Sigmoid colon (tissue), 6 donors: ENCODE measurements at regions not wholly inside any gene's neighbourhood (a gene's known extent, or its start where the extent isn't known, plus 50 kb on each side); places are given as distances from the start of the nearest gene placed in this dataset.
"Not testable (repeated sequence)": the region's sequence is repeated elsewhere in the genome, so short reads cannot be mapped to it uniquely, and the experiment has no call there.

Experiments used
- DNase-seq: peaks from one replicate; pipeline ENCODE4 v3.0.0-alpha.2; 2019
- H3K27ac ChIP-seq, 4 donors: fragments of 200-600 bp; sonication (generic); one replicate each; pipeline ENCODE4 v1.5.1; 2016 to 2019; ENCODE audit warnings: mild to moderate bottlenecking in 1 of 4
- H3K27me3 ChIP-seq, 3 donors: fragments of 200-600 bp; sonication (generic); one replicate each; pipeline ENCODE4 v1.5.1; 2019; ENCODE audit warnings: mild to moderate bottlenecking in 1 of 3
- H3K36me3 ChIP-seq, 4 donors: fragments of 200-600 bp; sonication (generic); one replicate each; pipeline ENCODE4 v1.5.1; 2016 to 2019
- H3K4me1 ChIP-seq, 4 donors: fragments of 200-600 bp; sonication (generic); one replicate each; pipeline ENCODE4 v1.5.1; 2017 to 2019
- H3K4me3 ChIP-seq, 4 donors: fragments of 200-600 bp; sonication (generic); one replicate each; pipeline ENCODE4 v1.5.1; 2017 to 2019; ENCODE audit warnings: mild to moderate bottlenecking in 2 of 4, moderate library complexity in 1 of 4
- H3K9me3 ChIP-seq, 4 donors: fragments of 200-600 bp in 3 of 4; sonication (generic) in 3 of 4; one replicate each; pipeline versions ENCODE4 v1.5.1 to v1.6.1; 2013 to 2019
- EP300 ChIP-seq, 4 donors: sonication (generic); formaldehyde crosslinking; IDR thresholded peaks; one replicate each; pipeline ENCODE4 v1.6.1; 2017; ENCODE audit warnings: antibody characterized with exemption in 4 of 4
- POLR2A ChIP-seq, 2 donors: fragments of 450-650 bp; IDR thresholded peaks; one replicate each; pipeline ENCODE4 v1.6.1; 2016; ENCODE audit warnings: antibody characterized with exemption in 2 of 2, mild to moderate bottlenecking in 2 of 2, moderate library complexity in 2 of 2
- POLR2AphosphoS5 ChIP-seq, 4 donors: sonication (generic); formaldehyde crosslinking; IDR thresholded peaks; one replicate each; pipeline ENCODE4 v1.6.1; 2017; ENCODE audit warnings: antibody characterized with exemption in 4 of 4
- WGBS, 2 donors: extraction: QIAGEN DNeasy Blood & Tissue Kit; methylation state at CpG; one replicate each; pipeline ENCODE4 v1.1.7; 2013; 5-methylcytosine and 5-hydroxymethylcytosine counted together
- intact Hi-C: fragments of 100-400 bp; cut with DNase I; formaldehyde crosslinking; loops from one replicate; pipeline ENCODE4 v1.15.1; 2023
- TF ChIP-seq, protein P1 (sequence below), 4 experiments: fragments of 450-650 bp in 3 of 4; fragments of 200-600 bp in 1 of 4; IDR thresholded peaks; one replicate each; pipeline ENCODE4 v1.5.1; 2016 to 2019; ENCODE audit warnings: antibody characterized with exemption in 4 of 4, mild to moderate bottlenecking in 3 of 4, moderate library complexity in 2 of 4
- donor health status: healthy with polysubstance abuse.
- donor health status: healthy.

DNA sequence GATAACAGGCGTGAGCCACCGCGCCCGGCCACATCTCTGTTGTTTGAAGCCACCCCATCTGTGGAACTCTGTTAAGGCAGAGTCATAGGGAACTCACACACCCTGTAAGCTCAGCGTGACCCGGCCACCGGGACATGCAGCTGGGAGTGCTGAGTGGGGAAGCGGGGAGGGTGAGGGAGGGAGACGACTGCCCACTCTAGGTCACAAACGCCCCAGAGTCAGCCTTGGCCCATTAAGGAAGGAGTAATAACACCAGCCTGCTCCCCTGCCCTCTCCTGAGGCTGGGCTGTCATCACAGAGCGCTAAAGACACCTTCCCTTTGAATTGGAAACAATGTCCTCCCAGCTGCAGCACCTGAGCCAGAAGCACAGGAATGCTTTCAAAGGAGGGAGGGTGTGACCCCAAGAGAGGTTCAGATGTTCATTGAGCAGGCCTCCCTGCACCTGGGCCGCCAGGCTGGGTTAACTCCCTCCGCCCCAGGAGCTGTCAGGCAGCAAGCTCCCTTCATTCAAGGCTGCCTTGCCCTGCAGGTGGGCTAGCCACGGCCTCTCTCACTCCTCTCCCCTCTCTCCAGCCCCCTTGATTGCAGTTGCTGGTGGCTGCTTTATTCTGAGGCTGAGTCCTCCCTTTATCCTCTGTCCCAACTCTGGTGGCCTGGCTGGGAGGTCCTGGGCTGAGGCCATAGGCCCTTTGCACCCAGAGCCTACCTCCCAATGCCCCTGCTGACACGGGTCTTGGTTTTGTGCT is 77.2 kb upstream of the HPCAL1 start:
- intact Hi-C loops, result no loop called here
- TF ChIP-seq POLR2A (IDR thresholded peaks at IDR 0.05) (no peak), EP300 (IDR thresholded peaks at IDR 0.05) (no peak), POLR2AphosphoS5 (IDR thresholded peaks at IDR 0.05) (no peak)
- TF ChIP-seq, protein P1, sequence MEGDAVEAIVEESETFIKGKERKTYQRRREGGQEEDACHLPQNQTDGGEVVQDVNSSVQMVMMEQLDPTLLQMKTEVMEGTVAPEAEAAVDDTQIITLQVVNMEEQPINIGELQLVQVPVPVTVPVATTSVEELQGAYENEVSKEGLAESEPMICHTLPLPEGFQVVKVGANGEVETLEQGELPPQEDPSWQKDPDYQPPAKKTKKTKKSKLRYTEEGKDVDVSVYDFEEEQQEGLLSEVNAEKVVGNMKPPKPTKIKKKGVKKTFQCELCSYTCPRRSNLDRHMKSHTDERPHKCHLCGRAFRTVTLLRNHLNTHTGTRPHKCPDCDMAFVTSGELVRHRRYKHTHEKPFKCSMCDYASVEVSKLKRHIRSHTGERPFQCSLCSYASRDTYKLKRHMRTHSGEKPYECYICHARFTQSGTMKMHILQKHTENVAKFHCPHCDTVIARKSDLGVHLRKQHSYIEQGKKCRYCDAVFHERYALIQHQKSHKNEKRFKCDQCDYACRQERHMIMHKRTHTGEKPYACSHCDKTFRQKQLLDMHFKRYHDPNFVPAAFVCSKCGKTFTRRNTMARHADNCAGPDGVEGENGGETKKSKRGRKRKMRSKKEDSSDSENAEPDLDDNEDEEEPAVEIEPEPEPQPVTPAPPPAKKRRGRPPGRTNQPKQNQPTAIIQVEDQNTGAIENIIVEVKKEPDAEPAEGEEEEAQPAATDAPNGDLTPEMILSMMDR (IDR thresholded peaks at IDR 0.05), result no peak

DNA sequence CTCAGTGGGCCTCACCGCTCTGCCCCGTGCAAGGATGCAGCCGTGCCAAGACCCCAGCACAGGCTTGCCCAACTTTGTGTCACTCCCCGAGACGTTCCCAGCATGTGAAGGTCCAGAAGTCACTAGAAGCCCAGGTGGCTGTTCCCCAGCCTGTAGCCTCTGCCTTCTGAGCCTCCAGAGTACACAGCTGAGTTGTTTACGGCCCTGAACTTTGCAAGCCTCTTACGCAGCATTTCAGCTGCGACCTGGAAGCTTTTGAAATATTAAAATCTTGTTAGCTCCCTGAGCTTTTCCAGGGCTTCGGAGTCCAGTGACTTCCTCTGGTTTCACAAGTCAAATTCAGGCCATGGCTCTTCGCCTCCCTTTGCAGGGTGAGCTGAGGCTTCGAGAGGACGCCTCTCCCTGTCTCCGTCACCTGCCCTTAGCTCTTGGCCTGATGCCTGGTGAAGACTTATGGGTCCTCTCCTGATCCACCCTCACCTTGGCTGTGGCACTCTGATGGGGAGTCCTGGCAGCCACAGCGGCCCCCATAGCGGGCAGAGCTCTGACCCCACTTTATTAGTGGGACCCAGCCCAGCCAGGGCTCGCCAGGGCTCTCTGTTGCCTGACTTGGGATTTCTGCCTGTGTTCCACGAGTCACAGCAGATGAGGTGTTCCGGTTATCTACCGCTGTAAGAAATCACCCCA is 76.5 kb upstream of the HPCAL1 start:
- Histone ChIP-seq H3K9me3 (no peaks in the 10 kb centered on the region), H3K4me1 (no peaks in the 10 kb centered on the region), H3K27me3 (no peaks in the 10 kb centered on the region), H3K27ac (peak overlapping the region in 1 of 4 donors; percentile 18), H3K36me3 (no peaks in the 10 kb centered on the region), H3K4me3 (no peak overlapping the region)
- intact Hi-C loops, result no loop called here
- WGBS, 2 donors, result 44 to 80% methylated on average over 19 of the region's 19 CpGs
- TF ChIP-seq, protein P1 (IDR thresholded peaks at IDR 0.05), result no peak
- DNase-seq, result peak; percentile 66

More for the DNA sequence above, 77.2 kb upstream of the HPCAL1 start:
- H3K27me3 ChIP-seq, result no peaks in the 10 kb centered on the region
- H3K4me1 ChIP-seq, result no peaks in the 10 kb centered on the region
- peak; percentile 47 for DNase-seq
- H3K9me3 ChIP-seq, result no peaks in the 10 kb centered on the region
- 29 to 71% methylated on average over 15 of the region's 15 CpGs for WGBS, 2 donors
- H3K27ac ChIP-seq, result no peak overlapping the region
- H3K4me3 ChIP-seq, result no peak overlapping the region
- H3K36me3 ChIP-seq, result no peaks in the 10 kb centered on the region

DNA sequence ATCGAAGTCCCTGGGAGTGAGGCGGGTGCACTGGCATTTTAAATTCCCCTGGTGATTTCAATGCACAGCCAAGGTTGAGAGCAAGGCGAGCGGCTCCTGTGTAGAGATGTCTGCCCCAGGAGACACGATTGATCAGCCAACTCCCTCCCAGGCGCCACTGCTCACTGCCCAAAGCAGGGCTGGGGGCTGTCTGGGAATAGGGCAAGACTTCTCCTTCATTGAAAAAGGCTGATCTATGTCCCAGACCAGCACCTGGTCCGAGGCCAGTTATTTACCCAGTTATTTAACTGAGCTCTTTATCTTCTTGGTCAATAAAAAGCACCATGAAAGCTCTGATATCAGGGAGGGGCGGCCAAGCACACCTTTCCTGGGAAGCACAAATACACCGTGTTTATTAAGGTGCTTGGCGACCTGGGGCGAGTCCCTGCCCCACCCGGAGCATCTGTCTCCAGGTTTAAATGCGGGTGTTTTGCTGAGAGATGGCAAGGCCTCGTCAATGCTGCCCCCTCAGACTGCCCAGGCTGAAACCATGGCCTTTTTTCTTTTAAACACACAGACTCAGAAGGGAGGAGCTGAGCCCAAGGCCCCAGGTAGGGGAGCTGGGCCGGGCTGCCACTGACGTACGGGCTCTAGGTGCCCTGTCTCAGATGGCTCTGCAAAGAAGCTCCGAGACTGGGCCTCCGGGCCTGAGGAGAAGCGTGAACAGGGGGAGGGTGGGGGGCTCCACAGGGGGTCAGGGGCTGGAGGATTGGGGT is 73.9 kb upstream of the HPCAL1 start:
- Histone ChIP-seq H3K27ac (no peak overlapping the region), H3K27me3 (no peaks in the 10 kb centered on the region), H3K4me1 (no peaks in the 10 kb centered on the region), H3K9me3 (no peaks in the 10 kb centered on the region), H3K4me3 (no peak overlapping the region), H3K36me3 (no peaks in the 10 kb centered on the region)
- no peak for TF ChIP-seq POLR2A (IDR thresholded peaks at IDR 0.05)
- no peak for DNase-seq
- intact Hi-C loops, result no loop called here
- WGBS, 2 donors, result 17 to 72% methylated on average over 20 of the region's 20 CpGs

DNA sequence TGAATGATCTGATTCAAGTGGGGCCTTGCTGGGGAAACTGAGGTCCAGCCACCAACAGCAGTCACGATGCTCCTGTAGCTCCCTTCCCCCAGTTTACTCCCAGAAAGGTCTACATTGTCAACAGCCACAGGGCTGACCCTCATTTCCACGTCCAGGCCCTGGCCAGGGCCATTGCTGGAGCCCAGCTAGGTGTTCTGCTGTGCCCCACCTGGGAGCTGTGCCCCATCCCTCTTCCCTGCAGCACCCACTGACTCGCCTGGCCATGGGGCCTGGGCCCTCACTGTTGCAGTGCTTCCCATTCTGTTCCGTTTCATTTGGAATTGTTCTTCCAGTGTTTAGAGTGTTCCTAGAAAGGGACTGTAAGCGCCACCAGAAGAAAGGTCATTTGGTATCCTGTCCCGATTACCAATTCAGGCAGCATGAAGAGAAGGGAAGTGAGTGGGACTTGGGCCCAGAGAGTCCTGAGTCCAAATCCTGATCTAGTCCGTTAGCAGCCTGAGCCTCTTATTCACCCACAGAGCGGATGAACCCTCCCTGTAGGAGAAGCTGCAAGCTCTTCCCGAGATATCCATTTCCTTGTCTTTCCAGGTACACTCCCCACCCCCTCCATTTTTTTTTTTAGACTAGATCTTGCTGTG is 73.1 kb upstream of the HPCAL1 start:
- no peak overlapping the region for H3K27ac ChIP-seq
- no peaks in the 10 kb centered on the region for H3K36me3 ChIP-seq
- TF ChIP-seq EP300 (IDR thresholded peaks at IDR 0.05) (no peak), POLR2A (IDR thresholded peaks at IDR 0.05) (no peak), POLR2AphosphoS5 (IDR thresholded peaks at IDR 0.05) (no peak)
- TF ChIP-seq, protein P1 (IDR thresholded peaks at IDR 0.05), result no peak
- no peaks in the 10 kb centered on the region for H3K4me1 ChIP-seq
- no peaks in the 10 kb centered on the region for H3K27me3 ChIP-seq
- H3K9me3 ChIP-seq, result no peaks in the 10 kb centered on the region
- 72 to 84% methylated on average over 9 of the region's 9 CpGs for WGBS, 2 donors
- H3K4me3 ChIP-seq, result no peak overlapping the region
- DNase-seq, result no peak
- intact Hi-C loops, result no loop called here

DNA sequence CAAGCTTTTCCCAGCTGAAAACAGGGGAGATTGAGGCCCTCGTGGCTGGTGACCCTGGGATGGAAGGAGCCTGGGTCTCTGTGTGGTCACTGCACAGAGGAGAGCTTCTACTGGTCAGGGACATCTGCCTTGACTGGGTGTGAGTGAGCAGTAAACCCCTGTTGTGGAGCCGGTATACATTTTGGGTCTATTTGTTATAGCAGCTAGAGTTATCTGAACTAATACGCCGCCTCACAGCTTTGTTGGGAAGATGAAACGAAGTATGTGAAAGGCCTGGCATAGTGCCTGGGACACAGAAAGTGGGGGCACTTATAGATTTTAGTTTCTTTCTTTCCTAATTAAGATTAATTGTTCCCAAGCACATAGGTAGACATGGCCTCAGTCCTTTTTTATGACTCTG is 72.2 kb upstream of the HPCAL1 start:
- WGBS, 2 donors, result 93 to 95% methylated on average over 5 of the region's 5 CpGs
- Histone ChIP-seq H3K36me3 (no peaks in the 10 kb centered on the region), H3K4me1 (no peaks in the 10 kb centered on the region), H3K9me3 (no peaks in the 10 kb centered on the region), H3K27ac (no peak overlapping the region), H3K4me3 (no peak overlapping the region), H3K27me3 (no peaks in the 10 kb centered on the region)
- intact Hi-C loops, result no loop called here
- TF ChIP-seq, protein P1 (IDR thresholded peaks at IDR 0.05), result no peak
- TF ChIP-seq EP300 (IDR thresholded peaks at IDR 0.05) (no peak), POLR2AphosphoS5 (IDR thresholded peaks at IDR 0.05) (no peak), POLR2A (IDR thresholded peaks at IDR 0.05) (no peak)
- DNase-seq, result no peak

DNA sequence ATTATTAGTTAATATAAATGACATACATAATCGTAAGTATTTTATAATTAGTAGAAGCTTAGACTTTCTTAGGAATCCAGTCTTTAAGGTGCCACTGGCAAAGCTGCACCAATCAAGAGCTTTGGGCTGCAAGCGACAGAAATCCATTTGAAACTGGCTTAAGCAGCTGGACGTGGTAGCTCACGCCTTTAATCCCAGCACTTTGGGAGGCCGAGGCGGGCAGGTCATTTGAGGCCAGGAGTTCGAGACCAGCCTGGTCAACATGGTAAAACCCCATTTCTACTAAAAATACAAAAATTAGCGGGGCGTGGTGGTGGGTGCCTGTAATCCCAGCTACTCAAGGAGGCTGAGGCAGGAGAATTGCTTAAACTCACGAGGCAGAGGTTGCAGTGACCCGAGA is 71.8 kb upstream of the HPCAL1 start:
- H3K36me3 ChIP-seq, DNase-seq, H3K9me3 ChIP-seq, H3K27ac ChIP-seq, intact Hi-C loops, H3K4me1 ChIP-seq, H3K27me3 ChIP-seq, H3K4me3 ChIP-seq: not testable (repeated sequence)
- WGBS, 2 donors, result 92 to 94% methylated on average over 11 of the region's 11 CpGs
